OCI-LY7 (cell line): ENCODE measurements at regions not wholly inside any gene's neighbourhood (a gene's known extent, or its start where the extent isn't known, plus 50 kb on each side); places are given as distances from the start of the nearest gene placed in this dataset.

Experiments used
- BruUV-seq: library from RNA; stranded (reverse); fragments of 400-500 nt; replicated peaks from 2 replicates; lab custom pipeline; 2021; lab: Mats Ljungman, UMichigan
- CTCF ChIA-PET: fragments of 300-600 bp; sonication (Branson Sonifier 250); formaldehyde crosslinking; loops from one replicate; lab custom pipeline; 2022; ENCODE audit warnings: antibody characterized with exemption; ENCODE audit not compliant: unreplicated experiment; lab: Charles Lee
- POLR2A ChIA-PET: fragments of 300-600 bp; sonication (Branson Sonifier 250); formaldehyde crosslinking; loops from one replicate; lab custom pipeline; 2022; ENCODE audit warnings: antibody characterized with exemption; lab: Charles Lee
- DNase-seq: peaks from one replicate; pipeline ENCODE4 v3.0.0-alpha.2; 2015; ENCODE audit warnings: low spot score
- H2AFZ ChIP-seq: fragments of 200-600 bp; sonication (generic), shearing (Covaris generic); 2 replicates; pipeline ENCODE4 v1.6.1; 2014; ENCODE audit warnings: mild to moderate bottlenecking, antibody characterized with exemption, low read length, moderate library complexity
- H3K27ac ChIP-seq: fragments of 200-600 bp; sonication (generic); 2 replicates; pipeline ENCODE4 v1.5.1; 2014; ENCODE audit warnings: mixed run types, low read depth, mild to moderate bottlenecking, moderate library complexity, low read length, inconsistent platforms; ENCODE audit not compliant: poor library complexity, severe bottlenecking
- H3K36me3 ChIP-seq: fragments of 200-600 bp; sonication (generic); 2 replicates; pipeline ENCODE4 v1.6.1; 2014; ENCODE audit warnings: mild to moderate bottlenecking, antibody characterized with exemption, low read length, moderate library complexity, mixed read lengths; ENCODE audit not compliant: insufficient read depth
- H3K4me1 ChIP-seq: fragments of 200-600 bp; sonication (generic); 2 replicates; pipeline ENCODE4 v1.5.1; 2014; ENCODE audit warnings: mild to moderate bottlenecking, low read length; ENCODE audit not compliant: insufficient read depth, poor library complexity, severe bottlenecking
- H3K4me2 ChIP-seq: fragments of 200-600 bp; sonication (generic); 2 replicates; pipeline ENCODE4 v1.6.1; 2014; ENCODE audit warnings: mild to moderate bottlenecking, low read length
- H3K4me3 ChIP-seq: fragments of 200-600 bp; sonication (generic); 2 replicates; pipeline ENCODE4 v1.5.1; 2014; ENCODE audit warnings: mild to moderate bottlenecking, low read depth, low read length; ENCODE audit not compliant: poor library complexity, severe bottlenecking
- H3K79me2 ChIP-seq: fragments of 200-600 bp; sonication (generic); 2 replicates; pipeline ENCODE4 v1.6.1; 2016; ENCODE audit warnings: low read depth, mild to moderate bottlenecking, low read length, moderate library complexity, mixed read lengths; ENCODE audit not compliant: insufficient read depth
- H3K9me2 ChIP-seq: fragments of 200-600 bp; sonication (generic); 2 replicates; pipeline ENCODE4 v1.6.1; 2016; ENCODE audit warnings: mild to moderate bottlenecking, low read length, mixed read lengths; ENCODE audit not compliant: insufficient read depth
- H3K9me3 ChIP-seq: fragments of 200-600 bp; sonication (generic); 2 replicates; pipeline ENCODE4 v1.6.1; 2014; ENCODE audit warnings: mild to moderate bottlenecking, mixed run types, low read length, mixed read lengths
- H4K20me1 ChIP-seq: fragments of 200-600 bp; sonication (generic); 2 replicates; pipeline ENCODE4 v1.6.1; 2014; ENCODE audit warnings: mild to moderate bottlenecking, antibody characterized with exemption, low read length, moderate library complexity, mixed read lengths; ENCODE audit not compliant: insufficient read depth
- EZH2phosphoT487 ChIP-seq: fragments of 200-600 bp; sonication (generic); IDR thresholded peaks from 2 replicates; pipeline ENCODE4 v1.6.1; 2018; ENCODE audit warnings: low read depth, borderline replicate concordance, mild to moderate bottlenecking, mixed run types, antibody characterized with exemption, low read length, moderate library complexity, mixed read lengths
- intact Hi-C: fragments of 100-400 bp; cut with micrococcal nuclease; formaldehyde crosslinking; loops from one replicate; pipeline ENCODE4 v1.10.0; 2022; ENCODE audit not compliant: unreplicated experiment
- TF ChIP-seq, protein P1 (sequence below): fragments of 200-600 bp; sonication (generic); conservative IDR thresholded peaks from 2 replicates; pipeline ENCODE4 v1.5.1; 2014; ENCODE audit warnings: mild to moderate bottlenecking, antibody characterized with exemption, low read length, moderate library complexity, mixed read lengths

DNA sequence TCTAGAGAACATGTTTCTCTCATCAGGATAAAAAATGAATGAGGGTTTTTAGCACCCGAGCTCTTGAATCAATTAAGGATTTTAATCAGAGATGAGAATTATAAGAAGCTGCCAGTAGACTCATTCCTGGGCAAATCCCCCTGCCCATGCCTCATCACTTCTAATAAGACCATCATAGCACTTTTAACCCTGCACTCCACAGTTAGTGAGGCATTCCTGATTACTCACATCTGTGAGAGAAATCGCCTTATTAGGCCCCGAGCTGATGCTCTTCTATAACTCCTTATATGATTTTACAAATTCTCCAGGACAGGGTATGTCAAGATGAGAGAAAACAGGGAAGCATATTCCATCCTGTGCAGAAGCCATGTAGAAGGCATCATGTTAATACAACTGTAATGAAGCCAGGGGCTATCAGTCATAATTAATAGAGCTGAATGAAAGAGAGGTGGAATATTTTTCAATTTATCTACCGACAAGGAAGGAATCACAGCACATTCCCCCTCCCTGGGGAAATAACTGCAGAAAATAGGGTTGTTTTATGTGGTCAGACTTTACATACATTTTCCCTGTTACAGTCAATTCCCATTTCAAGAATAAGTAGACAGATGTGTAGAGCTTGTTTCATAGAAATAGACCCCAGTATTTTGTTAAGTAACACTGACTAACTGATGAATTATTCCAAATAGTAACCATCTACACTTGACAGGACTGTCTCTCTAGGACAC, 272.7 kb downstream of the HHIPL2 start:
- H3K9me3 ChIP-seq: no peaks in the 10 kb centered on the region
- CTCF ChIA-PET: no interaction called here
- BruUV-seq: no TSS peak

DNA sequence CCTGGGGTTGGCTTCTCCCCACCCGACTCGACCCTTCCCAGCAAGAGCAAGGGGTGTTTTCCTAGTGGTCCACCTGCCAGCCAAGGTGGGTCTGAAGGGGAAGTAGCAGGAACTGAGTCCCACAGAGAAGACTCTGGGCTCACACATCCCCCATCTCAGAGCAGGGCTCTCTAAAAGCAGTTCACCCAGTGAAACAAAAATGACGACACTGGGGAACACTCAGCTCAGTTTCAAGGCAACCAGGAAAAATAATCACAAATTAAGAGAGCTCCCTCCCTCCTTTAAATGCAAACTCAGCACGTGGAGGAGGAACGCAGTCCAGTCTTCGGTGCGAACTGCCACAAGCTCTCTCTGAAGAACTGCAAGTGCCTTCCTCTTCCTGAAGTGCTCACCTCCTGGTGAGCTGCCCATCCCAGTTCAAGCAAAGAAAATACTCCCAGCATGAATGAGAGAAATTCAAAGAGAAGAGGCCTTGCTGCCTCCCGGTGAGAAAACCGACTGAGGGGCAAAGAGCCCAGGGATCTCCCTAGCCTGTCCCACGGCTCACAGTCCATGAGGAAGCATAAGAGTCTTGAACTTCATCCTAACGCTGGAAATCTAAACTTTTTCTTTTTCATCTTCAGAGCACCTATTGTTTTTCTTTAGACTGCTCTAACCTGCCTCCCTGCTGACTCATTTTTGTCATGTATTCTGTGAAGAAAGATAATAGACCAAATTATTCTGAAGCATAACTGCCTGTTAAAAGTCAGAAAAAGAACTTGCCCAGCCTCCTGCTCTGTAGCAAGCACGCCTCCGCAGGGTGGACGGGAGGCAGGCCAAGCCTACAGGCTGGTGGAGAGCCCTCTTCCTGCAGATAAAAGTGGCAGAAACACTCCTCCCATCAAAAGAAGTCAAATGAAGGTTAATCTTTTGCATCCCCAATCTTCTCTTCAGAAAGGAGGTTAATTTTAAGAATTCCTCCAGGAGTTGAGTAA, 281.4 kb downstream of the HHIPL2 start:
- H3K9me2 ChIP-seq: no peaks in the 10 kb centered on the region

More for the DNA sequence above, 272.7 kb downstream of the HHIPL2 start:
- no peaks in the 10 kb centered on the region for H4K20me1 ChIP-seq
- no peaks in the 10 kb centered on the region for H3K9me2 ChIP-seq
- no peak for TF ChIP-seq EZH2phosphoT487
- TF ChIP-seq, protein P1, sequence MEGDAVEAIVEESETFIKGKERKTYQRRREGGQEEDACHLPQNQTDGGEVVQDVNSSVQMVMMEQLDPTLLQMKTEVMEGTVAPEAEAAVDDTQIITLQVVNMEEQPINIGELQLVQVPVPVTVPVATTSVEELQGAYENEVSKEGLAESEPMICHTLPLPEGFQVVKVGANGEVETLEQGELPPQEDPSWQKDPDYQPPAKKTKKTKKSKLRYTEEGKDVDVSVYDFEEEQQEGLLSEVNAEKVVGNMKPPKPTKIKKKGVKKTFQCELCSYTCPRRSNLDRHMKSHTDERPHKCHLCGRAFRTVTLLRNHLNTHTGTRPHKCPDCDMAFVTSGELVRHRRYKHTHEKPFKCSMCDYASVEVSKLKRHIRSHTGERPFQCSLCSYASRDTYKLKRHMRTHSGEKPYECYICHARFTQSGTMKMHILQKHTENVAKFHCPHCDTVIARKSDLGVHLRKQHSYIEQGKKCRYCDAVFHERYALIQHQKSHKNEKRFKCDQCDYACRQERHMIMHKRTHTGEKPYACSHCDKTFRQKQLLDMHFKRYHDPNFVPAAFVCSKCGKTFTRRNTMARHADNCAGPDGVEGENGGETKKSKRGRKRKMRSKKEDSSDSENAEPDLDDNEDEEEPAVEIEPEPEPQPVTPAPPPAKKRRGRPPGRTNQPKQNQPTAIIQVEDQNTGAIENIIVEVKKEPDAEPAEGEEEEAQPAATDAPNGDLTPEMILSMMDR: no peak
- no peak overlapping the region for H3K4me2 ChIP-seq
- no peaks in the 10 kb centered on the region for H3K36me3 ChIP-seq
- no peak overlapping the region for H2AFZ ChIP-seq
- H3K4me3 ChIP-seq: no peak overlapping the region
- H3K79me2 ChIP-seq: no peaks in the 10 kb centered on the region
- DNase-seq: no peak
- intact Hi-C loops: no loop called here
- H3K27ac ChIP-seq: no peak overlapping the region
- H3K4me1 ChIP-seq: no peaks in the 10 kb centered on the region
- POLR2A ChIA-PET: interaction anchor here (0.5 to 0.8 kb wide), 2 partner anchors 10 to 19 kb away, joined by 3 to 5 read pairs; no protein-coding TSS in a partner anchor

More for the DNA sequence above, 281.4 kb downstream of the HHIPL2 start:
- no TSS peak for BruUV-seq
- Histone ChIP-seq H3K4me1 (no peaks in the 10 kb centered on the region), H3K36me3 (no peaks in the 10 kb centered on the region), H4K20me1 (no peaks in the 10 kb centered on the region), H3K4me2 (no peak overlapping the region), H3K79me2 (no peaks in the 10 kb centered on the region), H3K27ac (no peak overlapping the region), H3K4me3 (no peak overlapping the region), H2AFZ (no peak overlapping the region), H3K9me3 (no peaks in the 10 kb centered on the region)
- ChIA-PET CTCF (no interaction called here), POLR2A (no interaction called here)
- TF ChIP-seq, protein P1: no peak
- TF ChIP-seq EZH2phosphoT487: no peak
- intact Hi-C loops: no loop called here
- no peak for DNase-seq
